ENCODE measurements at regions not wholly inside any gene's neighbourhood (a gene's known extent, or its start where the extent isn't known, plus 50 kb on each side); places are given as distances from the start of the nearest gene placed in this dataset.

- intact Hi-C loops (cut with DNase I; ENCODE audit: low total_unique reads), result no loop called here
- TF ChIP-seq POLR2A (IDR thresholded peaks at IDR 0.05), result no peak
- TF ChIP-seq POLR2AphosphoS5 (IDR thresholded peaks at IDR 0.05), result no peak
- Histone ChIP-seq H3K36me3 (no peaks in the 10 kb centered on the region), H3K27ac (no peak overlapping the region), H3K4me1 (no peaks in the 10 kb centered on the region), H3K9me3 (no peaks in the 10 kb centered on the region), H3K4me3 (no peak overlapping the region), H3K27me3 (no peaks in the 10 kb centered on the region)
- no peak for DNase-seq (ENCODE audit: low spot score in 2 of 2)
These were observed 506.9 kb downstream of the TBC1D4 start for GRCh38 chr13:74975111-74975510.

- H3K4me3 ChIP-seq, result no peak overlapping the region
- H3K36me3 ChIP-seq, result no peaks in the 10 kb centered on the region
- H3K27me3 ChIP-seq, result no peaks in the 10 kb centered on the region
- no peaks in the 10 kb centered on the region for H3K4me1 ChIP-seq
- no peak overlapping the region for H3K27ac ChIP-seq
- TF ChIP-seq POLR2A (IDR thresholded peaks at IDR 0.05), result no peak
- TF ChIP-seq POLR2AphosphoS5 (IDR thresholded peaks at IDR 0.05), result no peak
- TF ChIP-seq CTCF (IDR thresholded peaks at IDR 0.05), result no peak
- intact Hi-C loops (cut with DNase I; ENCODE audit: low total_unique reads), result no loop called here
- H3K9me3 ChIP-seq, result no peaks in the 10 kb centered on the region
- DNase-seq (ENCODE audit: low spot score in 2 of 2), result no peak
These were observed 507.8 kb downstream of the TBC1D4 start for GRCh38 chr13:74973935-74974879.

GRCh38 chr13:74969419-74969818 is 512.5 kb downstream of the TBC1D4 start:
- no peak overlapping the region for H3K4me3 ChIP-seq
- no peak overlapping the region for H3K27ac ChIP-seq
- no peaks in the 10 kb centered on the region for H3K4me1 ChIP-seq
- no peaks in the 10 kb centered on the region for H3K27me3 ChIP-seq
- TF ChIP-seq CTCF (IDR thresholded peaks at IDR 0.05) (no peak), POLR2A (IDR thresholded peaks at IDR 0.05) (no peak), POLR2AphosphoS5 (IDR thresholded peaks at IDR 0.05) (no peak)
- intact Hi-C loops (cut with DNase I; ENCODE audit: low total_unique reads), result no loop called here
- H3K36me3 ChIP-seq, result no peaks in the 10 kb centered on the region
- no peak for DNase-seq (ENCODE audit: low spot score in 2 of 2)
- no peaks in the 10 kb centered on the region for H3K9me3 ChIP-seq

- H3K9me3 ChIP-seq, result no peaks in the 10 kb centered on the region
- no peaks in the 10 kb centered on the region for H3K4me1 ChIP-seq
- H3K27ac ChIP-seq, result no peak overlapping the region
- H3K4me3 ChIP-seq, result no peak overlapping the region
- intact Hi-C loops (cut with DNase I; ENCODE audit: low total_unique reads), result no loop called here
- DNase-seq (ENCODE audit: low spot score in 2 of 2), result no peak
- no peaks in the 10 kb centered on the region for H3K36me3 ChIP-seq
- TF ChIP-seq POLR2AphosphoS5 (IDR thresholded peaks at IDR 0.05), result no peak
- no peak for TF ChIP-seq CTCF (IDR thresholded peaks at IDR 0.05)
- no peak for TF ChIP-seq POLR2A (IDR thresholded peaks at IDR 0.05)
- H3K27me3 ChIP-seq, result no peaks in the 10 kb centered on the region
These were observed 515.0 kb downstream of the TBC1D4 start for GRCh38 chr13:74966814-74967424.

- Histone ChIP-seq H3K4me3 (no peak overlapping the region), H3K9me3 (no peaks in the 10 kb centered on the region), H3K4me1 (no peaks in the 10 kb centered on the region), H3K36me3 (no peaks in the 10 kb centered on the region), H3K27ac (no peak overlapping the region), H3K27me3 (no peaks in the 10 kb centered on the region)
- intact Hi-C loops (cut with DNase I; ENCODE audit: low total_unique reads), result no loop called here
- DNase-seq (ENCODE audit: low spot score in 2 of 2), result no peak
- TF ChIP-seq POLR2A (IDR thresholded peaks at IDR 0.05), result no peak
- no peak for TF ChIP-seq POLR2AphosphoS5 (IDR thresholded peaks at IDR 0.05)
- TF ChIP-seq CTCF (IDR thresholded peaks at IDR 0.05), result no peak
These were observed 515.7 kb downstream of the TBC1D4 start for GRCh38 chr13:74966275-74966674.

Data from breast epithelium (tissue), 4 donors.